HCT116 (cell line): ENCODE measurements at regions not wholly inside any gene's neighbourhood (a gene's known extent, or its start where the extent isn't known, plus 50 kb on each side); places are given as distances from the start of the nearest gene placed in this dataset.

Source experiments
- ATAC-seq: fragments of 200-7000 bp; cut with Tn5 transposase; 2 replicates; pipeline ENCODE4 v1.9.1; 2020; ENCODE audit warnings: mild to moderate bottlenecking, moderate library complexity
- BruUV-seq: library from RNA; stranded (reverse); fragments of 400-500 nt; replicated peaks from 2 replicates; lab custom pipeline; 2021; lab: Mats Ljungman, UMichigan
- CTCF ChIA-PET: fragments of 300-600 bp; sonication (Branson Sonifier 250); formaldehyde crosslinking; loops from one replicate; lab custom pipeline; 2021; ENCODE audit warnings: antibody characterized with exemption; lab: Charles Lee
- POLR2A ChIA-PET: fragments of 300-600, 350-600 bp; sonication (Branson Sonifier 250); formaldehyde crosslinking; loops from one replicate; lab custom pipeline; 2021; ENCODE audit warnings: antibody characterized with exemption; lab: Charles Lee
- RAD21 ChIA-PET, 2 experiments: fragments of 300-600 bp; sonication (Branson Sonifier 250); formaldehyde crosslinking; loops; one replicate each; lab custom pipeline; 2023; ENCODE audit warnings: low total read pairs in 2 of 2; ENCODE audit not compliant: uncharacterized antibody in 2 of 2, unreplicated experiment in 2 of 2, low non-redundant PET in 1 of 2; lab: Charles Lee
- DNase-seq: peaks from one replicate; pipeline ENCODE4 v3.0.0-alpha.2; 2010; ENCODE audit warnings: low read depth, low spot score
- H2AFZ ChIP-seq: fragments of 200-600 bp; shearing (Covaris generic), sonication (generic); 2 replicates; pipeline ENCODE4 v1.6.1; 2017; ENCODE audit warnings: low read depth, mixed run types, mixed read lengths, antibody characterized with exemption, low read length; ENCODE audit not compliant: poor library complexity, severe bottlenecking
- H3K27ac ChIP-seq: 2 replicates; pipeline ENCODE4 v1.5.1; 2012; ENCODE audit warnings: low read depth, low read length
- H3K27me3 ChIP-seq: fragments of 200-600 bp; sonication (generic); 2 replicates; pipeline ENCODE4 v1.6.1; 2016; ENCODE audit warnings: mixed run types, low read length, mixed read lengths; ENCODE audit not compliant: insufficient read depth
- H3K36me3 ChIP-seq, 2 experiments: fragments of 200-500 bp in 1 of 2; fragments of 200-600 bp in 1 of 2; sonication (Bioruptor generic) in 1 of 2; sonication (generic) in 1 of 2; 2 replicates each; pipeline versions ENCODE4 v1.5.1 to v1.6.1; 2014 to 2016; ENCODE audit warnings: low read length in 2 of 2, inconsistent platforms in 1 of 2, mixed read lengths in 1 of 2, mixed run types in 1 of 2; ENCODE audit not compliant: insufficient read depth in 2 of 2, control insufficient read depth in 1 of 2
- H3K4me1 ChIP-seq, 2 experiments: fragments of 200-600 bp in 1 of 2; sonication (generic) in 1 of 2; 2 replicates each; pipeline versions ENCODE4 v1.5.1 to v1.6.1; 2012 to 2017; ENCODE audit warnings: low read length in 2 of 2, inconsistent platforms in 1 of 2, mild to moderate bottlenecking in 1 of 2, mixed read lengths in 1 of 2, mixed run types in 1 of 2, moderate library complexity in 1 of 2; ENCODE audit not compliant: insufficient read depth in 2 of 2, control insufficient read depth in 1 of 2
- H3K4me2 ChIP-seq: fragments of 200-600 bp; sonication (generic); 2 replicates; pipeline ENCODE4 v1.6.1; 2017; ENCODE audit warnings: mixed run types, low read length, mixed read lengths
- H3K4me3 ChIP-seq, 2 experiments: fragments of 200-600 bp in 1 of 2; sonication (generic) in 1 of 2; replicated peaks in 1 of 2; 2 replicates each; pipeline ENCODE4 v1.5.1; 2011 to 2016; ENCODE audit warnings: low read length in 2 of 2, control low read depth in 1 of 2, low read depth in 1 of 2, mild to moderate bottlenecking in 1 of 2, mixed read lengths in 1 of 2, mixed run types in 1 of 2
- H3K79me2 ChIP-seq: fragments of 200-600 bp; sonication (generic); 2 replicates; pipeline ENCODE4 v1.6.1; 2017; ENCODE audit warnings: mild to moderate bottlenecking, mixed run types, low read length, moderate library complexity, mixed read lengths; ENCODE audit not compliant: insufficient read depth
- H3K9ac ChIP-seq: fragments of 200-600 bp; sonication (generic); 2 replicates; pipeline ENCODE4 v1.6.1; 2016; ENCODE audit warnings: low read length, mixed read lengths
- H3K9me2 ChIP-seq: fragments of 200-600 bp; sonication (generic), shearing (Covaris generic); 2 replicates; pipeline ENCODE4 v1.6.1; 2017; ENCODE audit warnings: mixed run types, mild to moderate bottlenecking, moderate library complexity; ENCODE audit not compliant: insufficient read depth
- H3K9me3 ChIP-seq, 2 experiments: fragments of 200-500 bp in 1 of 2; fragments of 200-600 bp in 1 of 2; sonication (Bioruptor generic) in 1 of 2; sonication (generic) in 1 of 2; 2 replicates each; pipeline ENCODE4 v1.6.1; 2014 to 2017; ENCODE audit warnings: low read length in 2 of 2, mixed read lengths in 2 of 2, inconsistent platforms in 1 of 2, low read depth in 1 of 2, mild to moderate bottlenecking in 1 of 2, mixed run types in 1 of 2, moderate library complexity in 1 of 2; ENCODE audit not compliant: control insufficient read depth in 1 of 2, insufficient read depth in 1 of 2
- H4K20me1 ChIP-seq: fragments of 200-600 bp; sonication (generic), shearing (Covaris generic); 2 replicates; pipeline ENCODE4 v1.6.1; 2017; ENCODE audit warnings: mixed run types, mild to moderate bottlenecking, moderate library complexity; ENCODE audit not compliant: insufficient read depth
- CBX3 ChIP-seq: IDR thresholded peaks from 2 replicates; pipeline ENCODE4 v1.6.1; 2012; ENCODE audit warnings: low read depth
- ELF1 ChIP-seq: IDR thresholded peaks from 2 replicates; pipeline ENCODE4 v1.6.1; 2012; ENCODE audit warnings: low read depth, borderline replicate concordance
- FOSL1 ChIP-seq: IDR thresholded peaks from 2 replicates; pipeline ENCODE4 v1.6.1; 2012; ENCODE audit warnings: low read depth
- JUND ChIP-seq: IDR thresholded peaks from 2 replicates; pipeline ENCODE4 v1.6.1; 2012
- POLR2AphosphoS5 ChIP-seq: IDR thresholded peaks from 2 replicates; pipeline ENCODE4 v1.6.1; 2011; ENCODE audit warnings: mild to moderate bottlenecking, low read depth, low read length, moderate library complexity
- RAD21 ChIP-seq: IDR thresholded peaks from 2 replicates; pipeline ENCODE4 v1.6.1; 2012; ENCODE audit warnings: low read depth, mild to moderate bottlenecking
- TCF7L2 ChIP-seq: IDR thresholded peaks from 2 replicates; pipeline ENCODE4 v1.7.0; 2011; ENCODE audit warnings: borderline replicate concordance, inconsistent platforms; ENCODE audit not compliant: insufficient read depth, insufficient read length; ENCODE audit errors: extremely low read depth
- YY1 ChIP-seq: IDR thresholded peaks from 2 replicates; pipeline ENCODE4 v1.6.1; 2011; ENCODE audit warnings: low read length, low read depth, moderate library complexity, mild to moderate bottlenecking; ENCODE audit not compliant: insufficient replicate concordance; ENCODE audit errors: extremely low read depth
- ZFX ChIP-seq: fragments of 450-650 bp; IDR thresholded peaks from 2 replicates; pipeline ENCODE4 v1.6.1; 2017
- ZNF274 ChIP-seq: fragments of 200-500 bp; sonication (Bioruptor generic); IDR thresholded peaks from 2 replicates; pipeline ENCODE4 v1.6.1; 2014; ENCODE audit warnings: mild to moderate bottlenecking, low read depth, low read length, inconsistent platforms
- intact Hi-C: fragments of 100-400 bp; cut with micrococcal nuclease; formaldehyde crosslinking; loops from 2 replicates; pipeline ENCODE4 v1.10.0; 2022
- TF ChIP-seq, protein P1 (sequence below), 3 experiments: fragments of 200-600 bp in 1 of 3; sonication (generic) in 1 of 3; IDR thresholded peaks in 2 of 3; conservative IDR thresholded peaks in 1 of 3; 2 replicates each; pipeline ENCODE4 v1.5.1; 2012 to 2017; ENCODE audit warnings: low read depth in 2 of 3, low read length in 2 of 3, antibody characterized with exemption in 1 of 3, borderline replicate concordance in 1 of 3, control low read depth in 1 of 3, mild to moderate bottlenecking in 1 of 3, mixed read lengths in 1 of 3, mixed run types in 1 of 3, moderate library complexity in 1 of 3; ENCODE audit not compliant: insufficient read depth in 1 of 3
- TF ChIP-seq, protein P2 (sequence below): IDR thresholded peaks from 2 replicates; pipeline ENCODE4 v1.6.1; 2011; ENCODE audit warnings: mild to moderate bottlenecking, low read length, moderate library complexity; ENCODE audit not compliant: insufficient replicate concordance; ENCODE audit errors: extremely low read depth
- TF ChIP-seq, protein P3 (sequence below): IDR thresholded peaks from 2 replicates; pipeline ENCODE4 v1.6.1; 2012; ENCODE audit warnings: low read depth

DNA sequence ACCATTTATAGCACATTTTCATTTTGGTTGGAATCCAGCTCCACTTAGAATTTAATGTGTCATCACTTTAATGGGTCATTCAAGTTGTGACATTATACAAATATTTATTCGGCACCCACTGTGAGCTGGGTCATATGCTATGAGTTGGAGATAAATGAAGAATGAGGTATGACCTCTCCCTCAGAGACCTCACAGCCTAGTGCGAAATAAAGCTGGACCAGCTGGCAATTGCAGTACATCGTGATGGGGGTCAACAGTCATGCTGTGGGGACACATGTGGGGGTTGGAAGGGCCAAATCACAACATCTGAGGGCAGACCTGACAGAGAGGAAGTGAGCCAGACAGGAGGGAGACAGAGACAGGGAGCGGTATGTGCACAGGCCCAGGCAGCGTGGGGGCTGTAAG lies 175.4 kb downstream of the MAIP1 start:
- BruUV-seq, result no TSS peak
- Histone ChIP-seq H2AFZ (no peak overlapping the region), H3K27me3 (no peaks in the 10 kb centered on the region), H3K9me3 (no peaks in the 10 kb centered on the region), H3K4me1 (no peaks in the 10 kb centered on the region), H3K9me2 (no peaks in the 10 kb centered on the region; the same call in 1 of the 2 replicates), H4K20me1 (no peaks in the 10 kb centered on the region), H3K9ac (no peak overlapping the region), H3K27ac (no peak overlapping the region), H3K79me2 (no peaks in the 10 kb centered on the region), H3K4me3 (no peak overlapping the region), H3K4me2 (no peak overlapping the region), H3K36me3 (no peaks in the 10 kb centered on the region)
- no peak for TF ChIP-seq POLR2AphosphoS5
- CTCF ChIA-PET, result no interaction called here
- ATAC-seq, result no peak
- no peak for DNase-seq
- RAD21 ChIA-PET, result no interaction called here
- intact Hi-C loops, result no loop called here
- POLR2A ChIA-PET, result no interaction called here

DNA sequence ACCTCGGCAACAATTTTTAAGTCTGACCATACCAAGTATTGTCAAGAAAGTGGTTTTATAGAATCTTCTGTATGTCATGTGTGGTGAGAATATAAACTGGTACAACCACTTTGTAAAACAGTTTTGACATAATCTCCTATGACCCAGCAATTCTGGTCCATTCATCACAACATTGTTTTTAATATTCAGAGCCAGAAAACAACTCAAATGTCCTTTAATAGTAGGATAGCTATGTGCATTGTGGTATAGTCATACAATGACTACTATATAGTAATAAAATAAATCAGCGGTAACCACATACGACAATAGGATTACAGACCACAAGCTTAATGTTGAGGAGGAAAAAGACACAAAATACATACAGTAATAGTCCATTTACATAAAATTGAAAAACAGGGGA lies 175.2 kb upstream of the SPATS2L start:
- intact Hi-C loops, result no loop called here
- no peaks in the 10 kb centered on the region for H3K27me3 ChIP-seq
- no peak overlapping the region for H2AFZ ChIP-seq
- H3K4me1 ChIP-seq, result no peaks in the 10 kb centered on the region
- BruUV-seq, result no TSS peak
- no peak overlapping the region for H3K4me3 ChIP-seq
- H3K36me3 ChIP-seq, result no peaks in the 10 kb centered on the region
- CTCF ChIA-PET, result no interaction called here
- H3K79me2 ChIP-seq, result no peaks in the 10 kb centered on the region
- H3K9ac ChIP-seq, result no peak overlapping the region
- RAD21 ChIA-PET, result no interaction called here
- H3K4me2 ChIP-seq, result no peak overlapping the region
- no peaks in the 10 kb centered on the region for H4K20me1 ChIP-seq
- no peak overlapping the region for H3K27ac ChIP-seq
- ATAC-seq (no peak), DNase-seq (no peak)
- no peaks in the 10 kb centered on the region; the same call in 1 of the 2 replicates for H3K9me2 ChIP-seq
- POLR2A ChIA-PET, result no interaction called here
- H3K9me3 ChIP-seq, result no peaks in the 10 kb centered on the region
- TF ChIP-seq ELF1 (no peak), RAD21 (no peak), ZNF274 (no peak), CBX3 (no peak), JUND (no peak), FOSL1 (no peak), TCF7L2 (no peak), ZFX (no peak), YY1 (no peak)
- TF ChIP-seq, protein P1, sequence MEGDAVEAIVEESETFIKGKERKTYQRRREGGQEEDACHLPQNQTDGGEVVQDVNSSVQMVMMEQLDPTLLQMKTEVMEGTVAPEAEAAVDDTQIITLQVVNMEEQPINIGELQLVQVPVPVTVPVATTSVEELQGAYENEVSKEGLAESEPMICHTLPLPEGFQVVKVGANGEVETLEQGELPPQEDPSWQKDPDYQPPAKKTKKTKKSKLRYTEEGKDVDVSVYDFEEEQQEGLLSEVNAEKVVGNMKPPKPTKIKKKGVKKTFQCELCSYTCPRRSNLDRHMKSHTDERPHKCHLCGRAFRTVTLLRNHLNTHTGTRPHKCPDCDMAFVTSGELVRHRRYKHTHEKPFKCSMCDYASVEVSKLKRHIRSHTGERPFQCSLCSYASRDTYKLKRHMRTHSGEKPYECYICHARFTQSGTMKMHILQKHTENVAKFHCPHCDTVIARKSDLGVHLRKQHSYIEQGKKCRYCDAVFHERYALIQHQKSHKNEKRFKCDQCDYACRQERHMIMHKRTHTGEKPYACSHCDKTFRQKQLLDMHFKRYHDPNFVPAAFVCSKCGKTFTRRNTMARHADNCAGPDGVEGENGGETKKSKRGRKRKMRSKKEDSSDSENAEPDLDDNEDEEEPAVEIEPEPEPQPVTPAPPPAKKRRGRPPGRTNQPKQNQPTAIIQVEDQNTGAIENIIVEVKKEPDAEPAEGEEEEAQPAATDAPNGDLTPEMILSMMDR (IDR thresholded peaks at IDR 0.05 in 2 of 3, conservative IDR thresholded peaks at IDR 0.05 in 1 of 3; ENCODE audit: borderline replicate concordance in 1 of 3, insufficient read depth in 1 of 3, low read depth in 2 of 3, low read length in 2 of 3), result no peak
- TF ChIP-seq, protein P2, sequence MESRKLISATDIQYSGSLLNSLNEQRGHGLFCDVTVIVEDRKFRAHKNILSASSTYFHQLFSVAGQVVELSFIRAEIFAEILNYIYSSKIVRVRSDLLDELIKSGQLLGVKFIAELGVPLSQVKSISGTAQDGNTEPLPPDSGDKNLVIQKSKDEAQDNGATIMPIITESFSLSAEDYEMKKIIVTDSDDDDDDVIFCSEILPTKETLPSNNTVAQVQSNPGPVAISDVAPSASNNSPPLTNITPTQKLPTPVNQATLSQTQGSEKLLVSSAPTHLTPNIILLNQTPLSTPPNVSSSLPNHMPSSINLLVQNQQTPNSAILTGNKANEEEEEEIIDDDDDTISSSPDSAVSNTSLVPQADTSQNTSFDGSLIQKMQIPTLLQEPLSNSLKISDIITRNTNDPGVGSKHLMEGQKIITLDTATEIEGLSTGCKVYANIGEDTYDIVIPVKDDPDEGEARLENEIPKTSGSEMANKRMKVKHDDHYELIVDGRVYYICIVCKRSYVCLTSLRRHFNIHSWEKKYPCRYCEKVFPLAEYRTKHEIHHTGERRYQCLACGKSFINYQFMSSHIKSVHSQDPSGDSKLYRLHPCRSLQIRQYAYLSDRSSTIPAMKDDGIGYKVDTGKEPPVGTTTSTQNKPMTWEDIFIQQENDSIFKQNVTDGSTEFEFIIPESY, result no peak
- TF ChIP-seq, protein P3, sequence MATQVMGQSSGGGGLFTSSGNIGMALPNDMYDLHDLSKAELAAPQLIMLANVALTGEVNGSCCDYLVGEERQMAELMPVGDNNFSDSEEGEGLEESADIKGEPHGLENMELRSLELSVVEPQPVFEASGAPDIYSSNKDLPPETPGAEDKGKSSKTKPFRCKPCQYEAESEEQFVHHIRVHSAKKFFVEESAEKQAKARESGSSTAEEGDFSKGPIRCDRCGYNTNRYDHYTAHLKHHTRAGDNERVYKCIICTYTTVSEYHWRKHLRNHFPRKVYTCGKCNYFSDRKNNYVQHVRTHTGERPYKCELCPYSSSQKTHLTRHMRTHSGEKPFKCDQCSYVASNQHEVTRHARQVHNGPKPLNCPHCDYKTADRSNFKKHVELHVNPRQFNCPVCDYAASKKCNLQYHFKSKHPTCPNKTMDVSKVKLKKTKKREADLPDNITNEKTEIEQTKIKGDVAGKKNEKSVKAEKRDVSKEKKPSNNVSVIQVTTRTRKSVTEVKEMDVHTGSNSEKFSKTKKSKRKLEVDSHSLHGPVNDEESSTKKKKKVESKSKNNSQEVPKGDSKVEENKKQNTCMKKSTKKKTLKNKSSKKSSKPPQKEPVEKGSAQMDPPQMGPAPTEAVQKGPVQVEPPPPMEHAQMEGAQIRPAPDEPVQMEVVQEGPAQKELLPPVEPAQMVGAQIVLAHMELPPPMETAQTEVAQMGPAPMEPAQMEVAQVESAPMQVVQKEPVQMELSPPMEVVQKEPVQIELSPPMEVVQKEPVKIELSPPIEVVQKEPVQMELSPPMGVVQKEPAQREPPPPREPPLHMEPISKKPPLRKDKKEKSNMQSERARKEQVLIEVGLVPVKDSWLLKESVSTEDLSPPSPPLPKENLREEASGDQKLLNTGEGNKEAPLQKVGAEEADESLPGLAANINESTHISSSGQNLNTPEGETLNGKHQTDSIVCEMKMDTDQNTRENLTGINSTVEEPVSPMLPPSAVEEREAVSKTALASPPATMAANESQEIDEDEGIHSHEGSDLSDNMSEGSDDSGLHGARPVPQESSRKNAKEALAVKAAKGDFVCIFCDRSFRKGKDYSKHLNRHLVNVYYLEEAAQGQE, result no peak
